Bronchial epithelial cell (primary cell): ENCODE measurements at regions not wholly inside any gene's neighbourhood (a gene's known extent, or its start where the extent isn't known, plus 50 kb on each side); places are given as distances from the start of the nearest gene placed in this dataset.

Source experiments
- DNase-seq: peaks from one replicate; pipeline ENCODE4 v3.0.0-alpha.2; 2010; ENCODE audit warnings: low read depth
- FAIRE-seq: peaks from 2 replicates; lab custom pipeline; 2011; peaks lifted over from hg19 to GRCh38; lab: Jason Lieb, UNC
- H3K27me3 ChIP-seq: 2 replicates; pipeline ENCODE4 v1.5.1; 2011; ENCODE audit warnings: low read length; ENCODE audit not compliant: control insufficient read depth, insufficient read depth
- H3K36me3 ChIP-seq: 2 replicates; pipeline ENCODE4 v1.5.1; 2011; ENCODE audit warnings: low read length; ENCODE audit not compliant: control insufficient read depth, insufficient read depth
- H3K4me3 ChIP-seq: 2 replicates; pipeline ENCODE4 v1.5.1; 2011; ENCODE audit warnings: mild to moderate bottlenecking, low read depth, low read length, control low read depth
- CTCF ChIP-seq: IDR thresholded peaks from 2 replicates; pipeline ENCODE4 v1.5.1; 2011; ENCODE audit warnings: mild to moderate bottlenecking, moderate library complexity, low read length, control low read depth, inconsistent platforms; ENCODE audit not compliant: insufficient read depth, severe bottlenecking

DNA sequence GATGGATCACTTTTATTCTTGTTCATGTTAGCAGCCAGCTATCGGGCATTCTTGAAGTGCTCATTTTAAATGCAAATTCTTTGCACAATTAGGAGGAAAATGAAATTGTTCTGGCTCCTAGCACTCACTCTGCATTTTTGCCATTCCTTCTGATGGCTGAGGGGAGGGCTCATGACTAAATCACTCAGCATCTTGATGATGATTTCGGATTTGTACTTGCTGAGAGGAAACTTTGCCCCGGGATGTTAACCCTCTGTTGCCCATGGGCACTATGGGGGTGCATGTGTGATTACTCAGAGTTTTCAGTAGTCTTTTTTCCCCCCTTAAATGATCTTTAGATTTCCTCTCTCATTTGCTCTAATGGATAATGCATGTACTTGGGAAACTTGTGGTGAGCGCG lies 299.6 kb upstream of the C2CD4B start:
- Histone ChIP-seq H3K36me3 (no peaks in the 10 kb centered on the region), H3K4me3 (no peak overlapping the region), H3K27me3 (peaks cover 12% of the 10 kb centered on the region)
- no peak for TF ChIP-seq CTCF
- no peak for FAIRE-seq
- no peak for DNase-seq

- Histone ChIP-seq H3K27me3 (peaks cover 10% of the 10 kb centered on the region), H3K36me3 (no peaks in the 10 kb centered on the region), H3K4me3 (no peak overlapping the region)
- TF ChIP-seq CTCF, result no peak
- no peak for DNase-seq
- FAIRE-seq, result no peak
Observed at GRCh38 chr15:62465173-62465572, 300.1 kb upstream of the C2CD4B start.

GRCh38 chr15:62469478-62469873 lies 304.4 kb upstream of the C2CD4B start:
- H3K27me3 ChIP-seq, result peaks cover 5% of the 10 kb centered on the region
- H3K36me3 ChIP-seq, result no peaks in the 10 kb centered on the region
- no peak for FAIRE-seq
- DNase-seq, result no peak
- TF ChIP-seq CTCF, result no peak
- no peak overlapping the region for H3K4me3 ChIP-seq

DNA sequence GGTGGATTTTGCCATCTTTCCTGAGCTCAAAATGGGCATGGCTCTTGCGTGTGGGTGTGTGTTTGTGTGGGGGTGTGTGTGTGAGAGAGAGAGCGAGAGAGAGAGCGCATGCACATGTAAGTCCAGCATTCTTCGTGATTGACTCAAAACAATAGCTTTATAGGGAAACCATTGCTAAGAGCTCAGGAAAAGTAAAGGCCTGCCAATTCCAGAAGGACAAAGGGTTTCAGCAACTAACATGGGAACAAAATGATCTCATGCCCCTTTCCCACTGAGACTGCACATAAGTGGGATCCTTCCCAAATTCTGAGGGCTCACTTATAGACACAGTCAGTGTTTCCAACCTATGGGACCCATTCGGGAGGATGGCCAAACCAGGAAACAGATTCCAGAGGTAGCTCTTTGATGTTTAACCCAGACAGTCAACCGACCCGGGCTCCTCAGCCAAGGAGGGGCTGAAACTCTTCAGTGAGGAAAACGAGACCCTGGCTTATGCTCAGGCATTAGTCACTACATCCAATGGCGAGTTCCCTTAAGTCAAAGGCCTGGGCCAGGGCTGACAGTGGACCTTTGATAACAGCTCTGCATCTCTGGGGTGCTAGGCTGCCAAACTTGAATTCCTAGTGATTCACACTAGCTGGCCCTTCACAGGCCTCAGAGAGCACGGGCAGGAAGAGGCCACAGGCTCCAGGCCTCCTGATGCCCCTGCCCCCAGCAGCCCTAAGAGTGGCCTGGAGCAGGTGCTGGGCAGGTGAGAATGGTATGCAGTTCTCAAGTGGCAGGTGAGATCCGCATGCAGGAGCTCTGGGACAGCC lies 305.0 kb upstream of the C2CD4B start:
- no peak for TF ChIP-seq CTCF
- Histone ChIP-seq H3K36me3 (no peaks in the 10 kb centered on the region), H3K4me3 (no peak overlapping the region), H3K27me3 (peaks cover 5% of the 10 kb centered on the region)
- DNase-seq (peak; percentile 16), FAIRE-seq (no peak)

DNA sequence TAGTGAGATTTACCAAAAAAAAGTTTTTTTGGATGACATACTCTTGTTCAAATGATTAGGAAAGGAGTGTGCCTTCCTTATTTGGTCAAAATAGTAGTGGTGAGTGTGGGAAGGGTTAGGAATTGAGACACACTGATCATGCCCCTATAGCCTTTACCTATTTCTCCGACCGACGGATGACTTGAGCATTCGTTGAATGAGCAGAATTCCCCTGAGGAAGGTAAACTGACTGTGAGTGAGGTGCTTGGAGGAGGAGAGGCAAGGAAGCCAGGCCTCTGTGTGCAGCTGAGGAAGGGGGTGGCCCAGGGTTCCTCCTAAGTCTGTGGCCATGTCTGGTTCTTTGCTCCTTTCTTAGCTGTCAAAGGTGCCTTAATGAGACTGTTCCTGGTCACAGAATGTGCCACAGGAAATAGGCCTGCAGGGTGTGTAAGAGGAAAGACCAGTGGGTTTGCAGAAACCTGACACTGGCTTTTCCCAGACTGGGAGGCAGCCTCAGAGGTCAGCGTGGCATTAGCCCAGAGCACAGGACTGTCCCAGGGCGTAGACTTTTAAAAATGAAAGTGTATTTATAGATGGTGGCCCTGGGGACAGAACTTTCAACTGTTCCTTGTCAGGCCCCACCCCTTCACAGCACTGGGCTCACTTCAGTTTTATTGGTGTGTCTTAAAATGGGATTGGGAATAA lies 307.7 kb upstream of the C2CD4B start:
- H3K27me3 ChIP-seq, result peaks cover 2% of the 10 kb centered on the region
- no peak for FAIRE-seq
- H3K36me3 ChIP-seq, result no peaks in the 10 kb centered on the region
- H3K4me3 ChIP-seq, result no peak overlapping the region
- DNase-seq, result no peak
- no peak for TF ChIP-seq CTCF
